ENCODE measurements at regions not wholly inside any gene's neighbourhood (a gene's known extent, or its start where the extent isn't known, plus 50 kb on each side); places are given as distances from the start of the nearest gene placed in this dataset.

DNA sequence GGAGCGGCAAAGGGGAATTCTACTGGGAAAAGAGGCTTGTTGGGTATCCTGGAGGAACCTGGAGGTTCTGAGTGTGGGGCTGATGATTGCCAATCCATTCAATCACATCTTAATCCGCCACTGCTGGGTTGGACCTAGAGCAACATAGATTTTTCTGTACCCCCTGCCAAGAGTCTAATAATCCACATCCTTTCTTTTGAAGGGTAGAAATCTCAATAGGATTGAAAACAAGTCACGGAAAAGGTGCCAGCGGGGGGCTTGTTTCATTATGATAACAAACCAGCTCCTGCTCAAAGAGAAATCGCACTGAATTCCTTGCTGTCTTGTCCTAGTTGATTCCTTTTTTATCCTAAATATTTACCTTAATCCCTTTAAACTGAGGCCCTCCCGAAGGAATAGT lies 528.5 kb downstream of the ADGRL2 start:
- Histone ChIP-seq H3K18ac (ENCODE audit: low read depth, low read length) (no peak overlapping the region), H3K4me2 (ENCODE audit: low read depth, low read length) (no peak overlapping the region), H4K8ac (ENCODE audit: low read depth in 2 of 2, low read length in 2 of 2) (no peak overlapping the region), H3K4me3 (ENCODE audit: insufficient read depth, low read depth, low read length) (no peak overlapping the region), H3K79me1 (ENCODE audit: low read depth in 1 of 2, low read length in 2 of 2) (no peaks in the 10 kb centered on the region), H3K14ac (replicated peaks; ENCODE audit: low read depth, low read length) (no peak overlapping the region), H2BK15ac (ENCODE audit: low read depth, low read length) (no peak overlapping the region), H4K5ac (ENCODE audit: low read depth, low read length) (no peak overlapping the region), H2AK5ac (ENCODE audit: low read depth, low read length) (no peak overlapping the region), H3K9me3 (ENCODE audit: control insufficient read depth, insufficient read depth, low read length) (peaks cover 1% of the 10 kb centered on the region; the same call in 1 of the 2 replicates), H2AFZ (replicated peaks; ENCODE audit: low read length, poor library complexity) (no peak overlapping the region), H2BK20ac (ENCODE audit: low read depth, low read length) (no peak overlapping the region), H3K9me1 (ENCODE audit: insufficient read depth, low read length) (no peaks in the 10 kb centered on the region), H3K4ac (ENCODE audit: low read depth, low read length) (no peak overlapping the region), H2BK5ac (ENCODE audit: low read depth, low read length, poor library complexity, severe bottlenecking) (no peak overlapping the region), H3K27me3 (ENCODE audit: control insufficient read depth, insufficient read depth, low read length) (no peaks in the 10 kb centered on the region), H3K56ac (ENCODE audit: extremely low read depth, insufficient read depth, low read length) (no peak overlapping the region), H3K9ac (ENCODE audit: low read depth, low read length) (no peak overlapping the region), H3K4me1 (ENCODE audit: control insufficient read depth, insufficient read depth, low read length) (no peaks in the 10 kb centered on the region), H2BK120ac (ENCODE audit: low read depth, low read length) (no peak overlapping the region), H3K27ac (ENCODE audit: insufficient read depth, low read length) (no peak overlapping the region), H3K36me3 (ENCODE audit: control insufficient read depth, insufficient read depth, low read length) (no peaks in the 10 kb centered on the region), H4K91ac (ENCODE audit: insufficient read depth, low read depth, low read length) (no peak overlapping the region), H4K20me1 (ENCODE audit: insufficient read depth, low read length) (no peaks in the 10 kb centered on the region), H2AK9ac (replicated peaks; ENCODE audit: low read depth, low read length, poor library complexity) (no peak overlapping the region), H3K23ac (ENCODE audit: low read depth, low read length) (no peak overlapping the region)
- CTCF ChIA-PET: no interaction called here
- ATAC-seq (ENCODE audit: low read depth): no peak
- no peak for DNase-seq
- no CpG with 5 or more reads among the region's 6 CpGs for WGBS, 2 experiments (ENCODE audit: extremely low coverage in 2 of 2, insufficient read length in 1 of 2)
- BruUV-seq (replicated peaks): no TSS peak
- TF ChIP-seq BHLHE40 (IDR thresholded peaks at IDR 0.05; ENCODE audit: low read depth, low read length) (no peak), MAZ (IDR thresholded peaks at IDR 0.05; ENCODE audit: borderline replicate concordance, low read depth, low read length) (no peak), NFE2L2 (IDR thresholded peaks at IDR 0.05; ENCODE audit: low read depth, low read length) (no peak), MXI1 (IDR thresholded peaks at IDR 0.05; ENCODE audit: borderline replicate concordance, low read depth, low read length) (no peak), RAD21 (IDR thresholded peaks at IDR 0.05; ENCODE audit: low read length) (no peak), CHD1 (IDR thresholded peaks at IDR 0.05; ENCODE audit: low read depth, low read length) (no peak), RCOR1 (IDR thresholded peaks at IDR 0.05; ENCODE audit: insufficient replicate concordance, low read length) (no peak), MAFK (IDR thresholded peaks at IDR 0.05; ENCODE audit: low read depth, low read length) (no peak), CEBPB (IDR thresholded peaks at IDR 0.05; ENCODE audit: low read depth, low read length) (no peak), SMC3 (IDR thresholded peaks at IDR 0.05; ENCODE audit: low read depth, low read length) (no peak), FOS (IDR thresholded peaks at IDR 0.05; ENCODE audit: low read depth, low read length) (no peak), POLR2A (IDR thresholded peaks at IDR 0.05; ENCODE audit: low read depth, low read length) (no peak), RFX5 (IDR thresholded peaks at IDR 0.05; ENCODE audit: low read depth, low read length) (no peak)
- TF ChIP-seq, protein P1, sequence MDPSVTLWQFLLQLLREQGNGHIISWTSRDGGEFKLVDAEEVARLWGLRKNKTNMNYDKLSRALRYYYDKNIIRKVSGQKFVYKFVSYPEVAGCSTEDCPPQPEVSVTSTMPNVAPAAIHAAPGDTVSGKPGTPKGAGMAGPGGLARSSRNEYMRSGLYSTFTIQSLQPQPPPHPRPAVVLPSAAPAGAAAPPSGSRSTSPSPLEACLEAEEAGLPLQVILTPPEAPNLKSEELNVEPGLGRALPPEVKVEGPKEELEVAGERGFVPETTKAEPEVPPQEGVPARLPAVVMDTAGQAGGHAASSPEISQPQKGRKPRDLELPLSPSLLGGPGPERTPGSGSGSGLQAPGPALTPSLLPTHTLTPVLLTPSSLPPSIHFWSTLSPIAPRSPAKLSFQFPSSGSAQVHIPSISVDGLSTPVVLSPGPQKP (IDR thresholded peaks at IDR 0.05; ENCODE audit: borderline replicate concordance, low read depth, low read length): no peak
- TF ChIP-seq, protein P2, sequence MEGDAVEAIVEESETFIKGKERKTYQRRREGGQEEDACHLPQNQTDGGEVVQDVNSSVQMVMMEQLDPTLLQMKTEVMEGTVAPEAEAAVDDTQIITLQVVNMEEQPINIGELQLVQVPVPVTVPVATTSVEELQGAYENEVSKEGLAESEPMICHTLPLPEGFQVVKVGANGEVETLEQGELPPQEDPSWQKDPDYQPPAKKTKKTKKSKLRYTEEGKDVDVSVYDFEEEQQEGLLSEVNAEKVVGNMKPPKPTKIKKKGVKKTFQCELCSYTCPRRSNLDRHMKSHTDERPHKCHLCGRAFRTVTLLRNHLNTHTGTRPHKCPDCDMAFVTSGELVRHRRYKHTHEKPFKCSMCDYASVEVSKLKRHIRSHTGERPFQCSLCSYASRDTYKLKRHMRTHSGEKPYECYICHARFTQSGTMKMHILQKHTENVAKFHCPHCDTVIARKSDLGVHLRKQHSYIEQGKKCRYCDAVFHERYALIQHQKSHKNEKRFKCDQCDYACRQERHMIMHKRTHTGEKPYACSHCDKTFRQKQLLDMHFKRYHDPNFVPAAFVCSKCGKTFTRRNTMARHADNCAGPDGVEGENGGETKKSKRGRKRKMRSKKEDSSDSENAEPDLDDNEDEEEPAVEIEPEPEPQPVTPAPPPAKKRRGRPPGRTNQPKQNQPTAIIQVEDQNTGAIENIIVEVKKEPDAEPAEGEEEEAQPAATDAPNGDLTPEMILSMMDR (conservative IDR thresholded peaks at IDR 0.05; ENCODE audit: low read depth, low read length): no peak
- TF ChIP-seq, protein P3, sequence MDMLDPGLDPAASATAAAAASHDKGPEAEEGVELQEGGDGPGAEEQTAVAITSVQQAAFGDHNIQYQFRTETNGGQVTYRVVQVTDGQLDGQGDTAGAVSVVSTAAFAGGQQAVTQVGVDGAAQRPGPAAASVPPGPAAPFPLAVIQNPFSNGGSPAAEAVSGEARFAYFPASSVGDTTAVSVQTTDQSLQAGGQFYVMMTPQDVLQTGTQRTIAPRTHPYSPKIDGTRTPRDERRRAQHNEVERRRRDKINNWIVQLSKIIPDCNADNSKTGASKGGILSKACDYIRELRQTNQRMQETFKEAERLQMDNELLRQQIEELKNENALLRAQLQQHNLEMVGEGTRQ (IDR thresholded peaks at IDR 0.05; ENCODE audit: low read depth, low read length): no peak
- POLR2A ChIA-PET (ENCODE audit: unreplicated experiment): no interaction called here
- intact Hi-C loops (cut with micrococcal nuclease) (no loop called here), in situ Hi-C loops (cut with MboI; ENCODE audit: low sequenced_read_pairs) (no loop called here), dilution Hi-C loops (cut with HindIII; ENCODE audit: low sequenced_read_pairs, unreplicated experiment) (no loop called here)
